ENCODE measurements at regions not wholly inside any gene's neighbourhood (a gene's known extent, or its start where the extent isn't known, plus 50 kb on each side); places are given as distances from the start of the nearest gene placed in this dataset.

DNA sequence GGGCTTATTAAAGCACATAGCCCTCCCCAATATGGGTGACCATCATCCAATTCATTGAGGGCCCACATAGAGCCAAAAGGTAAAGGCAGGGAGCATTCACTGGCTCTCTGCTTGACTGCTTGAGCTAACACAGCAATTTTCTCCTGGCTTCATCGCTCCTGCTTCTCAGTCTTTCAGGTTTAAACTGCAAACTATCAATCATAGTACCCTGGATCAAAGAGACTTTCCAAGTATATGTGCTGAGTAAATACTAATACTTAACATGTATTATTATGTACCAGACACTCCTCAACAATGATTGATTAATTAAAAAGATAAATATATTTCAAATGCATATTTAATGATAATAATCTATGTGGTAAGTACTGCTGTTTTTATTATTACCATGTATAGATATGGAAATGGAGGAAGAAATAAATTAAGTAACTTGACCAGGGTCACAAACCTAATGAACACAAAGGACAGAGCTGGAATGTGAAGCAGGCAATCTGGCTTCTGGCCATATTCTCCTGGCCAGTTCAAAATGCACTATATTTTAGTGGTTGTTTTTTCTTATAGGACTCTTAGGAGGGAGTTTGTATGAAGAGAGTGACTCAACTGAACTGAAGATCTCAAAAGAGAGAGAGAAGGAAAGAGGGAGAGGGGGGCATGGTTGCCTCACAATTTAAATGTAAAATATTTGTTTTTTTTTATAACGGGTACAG is 1197.3 kb downstream of the TECRL start:
- TF ChIP-seq EZH2 (IDR thresholded peaks at IDR 0.05; ENCODE audit: low read length) = no peak
- TF ChIP-seq, protein P1, sequence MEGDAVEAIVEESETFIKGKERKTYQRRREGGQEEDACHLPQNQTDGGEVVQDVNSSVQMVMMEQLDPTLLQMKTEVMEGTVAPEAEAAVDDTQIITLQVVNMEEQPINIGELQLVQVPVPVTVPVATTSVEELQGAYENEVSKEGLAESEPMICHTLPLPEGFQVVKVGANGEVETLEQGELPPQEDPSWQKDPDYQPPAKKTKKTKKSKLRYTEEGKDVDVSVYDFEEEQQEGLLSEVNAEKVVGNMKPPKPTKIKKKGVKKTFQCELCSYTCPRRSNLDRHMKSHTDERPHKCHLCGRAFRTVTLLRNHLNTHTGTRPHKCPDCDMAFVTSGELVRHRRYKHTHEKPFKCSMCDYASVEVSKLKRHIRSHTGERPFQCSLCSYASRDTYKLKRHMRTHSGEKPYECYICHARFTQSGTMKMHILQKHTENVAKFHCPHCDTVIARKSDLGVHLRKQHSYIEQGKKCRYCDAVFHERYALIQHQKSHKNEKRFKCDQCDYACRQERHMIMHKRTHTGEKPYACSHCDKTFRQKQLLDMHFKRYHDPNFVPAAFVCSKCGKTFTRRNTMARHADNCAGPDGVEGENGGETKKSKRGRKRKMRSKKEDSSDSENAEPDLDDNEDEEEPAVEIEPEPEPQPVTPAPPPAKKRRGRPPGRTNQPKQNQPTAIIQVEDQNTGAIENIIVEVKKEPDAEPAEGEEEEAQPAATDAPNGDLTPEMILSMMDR (optimal IDR thresholded peaks at IDR 0.05 in 1 of 3, IDR thresholded peaks at IDR 0.05 in 1 of 3, conservative IDR thresholded peaks at IDR 0.05 in 1 of 3; ENCODE audit: extremely low read depth in 1 of 3, insufficient read depth in 2 of 3, low read length in 3 of 3) = no peak

Data from keratinocyte (primary cell).